NT2/D1 (cell line): ENCODE measurements at regions not wholly inside any gene's neighbourhood (a gene's known extent, or its start where the extent isn't known, plus 50 kb on each side); places are given as distances from the start of the nearest gene placed in this dataset.

Source experiments
- SUZ12 ChIP-seq: IDR thresholded peaks from 2 replicates; pipeline ENCODE4 v1.6.1; 2011; ENCODE audit not compliant: insufficient read length, insufficient read depth; ENCODE audit errors: extremely low read depth
- YY1 ChIP-seq: IDR thresholded peaks from 2 replicates; pipeline ENCODE4 v1.6.1; 2011; ENCODE audit not compliant: insufficient read length, insufficient read depth
- ZNF274 ChIP-seq: IDR thresholded peaks from 2 replicates; pipeline ENCODE4 v1.6.1; 2011; ENCODE audit warnings: mild to moderate bottlenecking, low read depth, low read length

- TF ChIP-seq ZNF274 (no peak), YY1 (no peak), SUZ12 (no peak)
These were observed 224.6 kb downstream of the FBXO8 start for GRCh38 chr4:174058846-174059245.
